Osteoblast (primary cell): ENCODE measurements at regions not wholly inside any gene's neighbourhood (a gene's known extent, or its start where the extent isn't known, plus 50 kb on each side); places are given as distances from the start of the nearest gene placed in this dataset.
"Not testable (repeated sequence)": the region's sequence is repeated elsewhere in the genome, so short reads cannot be mapped to it uniquely, and the experiment has no call there.

Source experiments
- DNase-seq: peaks from one replicate; pipeline ENCODE4 v3.0.0; 2011; ENCODE audit warnings: low spot score, mixed read lengths; ENCODE audit not compliant: insufficient read length; ENCODE audit errors: missing footprints
- H2AFZ ChIP-seq: 2 replicates; pipeline ENCODE4 v1.6.0; 2011; ENCODE audit warnings: mild to moderate bottlenecking, low read length
- H3K27ac ChIP-seq: 2 replicates; pipeline ENCODE4 v1.5.1; 2011; ENCODE audit warnings: mild to moderate bottlenecking, low read depth, low read length, moderate library complexity
- H3K27me3 ChIP-seq: 2 replicates; pipeline ENCODE4 v1.6.0; 2012; ENCODE audit warnings: mild to moderate bottlenecking, control low read depth, inconsistent platforms, low read length, moderate library complexity; ENCODE audit not compliant: insufficient read depth
- H3K36me3 ChIP-seq: 2 replicates; pipeline ENCODE4 v1.5.1; 2011; ENCODE audit warnings: mild to moderate bottlenecking, low read length, control low read depth, moderate library complexity; ENCODE audit not compliant: insufficient read depth
- H3K4me1 ChIP-seq: 2 replicates; pipeline ENCODE4 v1.5.1; 2011; ENCODE audit warnings: mild to moderate bottlenecking, low read length, control low read depth, moderate library complexity; ENCODE audit not compliant: insufficient read depth
- H3K4me2 ChIP-seq: 2 replicates; pipeline ENCODE4 v1.6.0; 2011; ENCODE audit warnings: mild to moderate bottlenecking, low read length; ENCODE audit not compliant: insufficient read depth
- H3K4me3 ChIP-seq: fragments of 200-600 bp; sonication (generic); 3 replicates; pipeline ENCODE4 v1.5.1; 2012; ENCODE audit warnings: mild to moderate bottlenecking, low read length, inconsistent platforms; ENCODE audit not compliant: insufficient read depth
- H3K79me2 ChIP-seq: 2 replicates; pipeline ENCODE4 v1.6.0; 2012; ENCODE audit warnings: mild to moderate bottlenecking, low read length, control low read depth, inconsistent platforms; ENCODE audit not compliant: insufficient read depth
- H3K9me3 ChIP-seq: 2 replicates; pipeline ENCODE4 v1.5.1; 2011; ENCODE audit warnings: low read depth, low read length, control low read depth
- H4K20me1 ChIP-seq: 2 replicates; pipeline ENCODE4 v1.6.0; 2012; ENCODE audit warnings: mild to moderate bottlenecking, low read length, control low read depth; ENCODE audit not compliant: insufficient read depth
- TF ChIP-seq, protein P1 (sequence below): IDR thresholded peaks from 2 replicates; pipeline ENCODE4 v1.5.1; 2011; ENCODE audit warnings: mild to moderate bottlenecking, low read depth, low read length, moderate library complexity; ENCODE audit errors: extremely low read depth

DNA sequence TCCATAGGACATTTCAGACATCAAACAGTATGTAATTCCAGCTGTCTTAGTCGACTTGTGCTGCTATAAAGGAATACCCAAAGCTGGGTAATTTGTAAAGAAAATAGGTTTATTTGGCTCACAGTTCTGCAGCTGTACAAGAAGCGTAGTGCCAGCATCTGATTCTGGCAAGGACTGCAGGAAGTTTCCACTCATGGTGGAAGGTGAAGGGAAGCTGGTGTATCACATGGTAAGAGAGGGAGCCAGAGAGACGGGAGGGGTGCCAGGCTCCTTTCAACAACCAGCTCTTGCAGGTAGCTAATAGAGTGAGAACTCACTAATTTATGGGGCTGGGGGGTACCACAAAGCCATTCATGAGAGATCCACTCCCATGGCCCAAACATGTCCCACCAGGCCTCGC, 253.0 kb upstream of the FGF13 start:
- H3K4me3 ChIP-seq: no peak overlapping the region

GRCh38 chrX:138962419-138962818, 250.9 kb upstream of the FGF13 start:
- DNase-seq, H3K9me3 ChIP-seq, H3K79me2 ChIP-seq, H3K4me1 ChIP-seq, H2AFZ ChIP-seq, H4K20me1 ChIP-seq, H3K27me3 ChIP-seq, H3K36me3 ChIP-seq, H3K4me2 ChIP-seq, H3K27ac ChIP-seq, H3K4me3 ChIP-seq: not testable (repeated sequence)

More for the DNA sequence above, 253.0 kb upstream of the FGF13 start:
- no peak for DNase-seq
- H3K4me1 ChIP-seq: no peaks in the 10 kb centered on the region
- H3K27me3 ChIP-seq: no peaks in the 10 kb centered on the region
- no peak overlapping the region for H3K27ac ChIP-seq
- no peaks in the 10 kb centered on the region for H3K36me3 ChIP-seq
- H3K4me2 ChIP-seq: no peak overlapping the region
- H2AFZ ChIP-seq: no peak overlapping the region
- no peaks in the 10 kb centered on the region for H4K20me1 ChIP-seq
- no peaks in the 10 kb centered on the region for H3K9me3 ChIP-seq
- H3K79me2 ChIP-seq: no peaks in the 10 kb centered on the region
- TF ChIP-seq, protein P1, sequence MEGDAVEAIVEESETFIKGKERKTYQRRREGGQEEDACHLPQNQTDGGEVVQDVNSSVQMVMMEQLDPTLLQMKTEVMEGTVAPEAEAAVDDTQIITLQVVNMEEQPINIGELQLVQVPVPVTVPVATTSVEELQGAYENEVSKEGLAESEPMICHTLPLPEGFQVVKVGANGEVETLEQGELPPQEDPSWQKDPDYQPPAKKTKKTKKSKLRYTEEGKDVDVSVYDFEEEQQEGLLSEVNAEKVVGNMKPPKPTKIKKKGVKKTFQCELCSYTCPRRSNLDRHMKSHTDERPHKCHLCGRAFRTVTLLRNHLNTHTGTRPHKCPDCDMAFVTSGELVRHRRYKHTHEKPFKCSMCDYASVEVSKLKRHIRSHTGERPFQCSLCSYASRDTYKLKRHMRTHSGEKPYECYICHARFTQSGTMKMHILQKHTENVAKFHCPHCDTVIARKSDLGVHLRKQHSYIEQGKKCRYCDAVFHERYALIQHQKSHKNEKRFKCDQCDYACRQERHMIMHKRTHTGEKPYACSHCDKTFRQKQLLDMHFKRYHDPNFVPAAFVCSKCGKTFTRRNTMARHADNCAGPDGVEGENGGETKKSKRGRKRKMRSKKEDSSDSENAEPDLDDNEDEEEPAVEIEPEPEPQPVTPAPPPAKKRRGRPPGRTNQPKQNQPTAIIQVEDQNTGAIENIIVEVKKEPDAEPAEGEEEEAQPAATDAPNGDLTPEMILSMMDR: no peak

- Histone ChIP-seq H3K9me3 (no peaks in the 10 kb centered on the region), H3K4me3 (no peak overlapping the region), H3K27ac (no peak overlapping the region), H3K27me3 (no peaks in the 10 kb centered on the region), H3K4me2 (no peak overlapping the region), H3K4me1 (no peaks in the 10 kb centered on the region), H2AFZ (no peak overlapping the region), H3K79me2 (no peaks in the 10 kb centered on the region), H3K36me3 (no peaks in the 10 kb centered on the region), H4K20me1 (no peaks in the 10 kb centered on the region)
- DNase-seq: no peak
- TF ChIP-seq, protein P1: no peak
Observed at GRCh38 chrX:138954976-138955375, 243.5 kb upstream of the FGF13 start.

DNA sequence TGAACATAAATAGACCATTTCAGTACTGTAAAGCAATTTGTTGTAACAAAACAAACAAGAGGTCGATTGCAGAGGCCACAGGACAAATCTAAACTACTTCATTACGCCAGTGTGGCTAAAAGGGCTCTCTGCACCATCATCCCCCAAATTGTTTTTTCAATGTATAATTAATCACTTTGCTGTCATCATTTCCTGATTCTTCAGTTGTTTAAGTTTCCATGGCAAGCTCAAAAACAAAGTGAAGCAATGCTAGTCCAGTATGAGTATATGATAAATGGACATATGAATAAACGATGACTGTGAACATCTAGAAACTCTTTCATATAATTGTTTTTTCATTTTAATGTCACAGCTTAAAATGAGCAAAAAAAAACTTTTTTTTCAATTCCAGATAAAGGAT, 235.4 kb upstream of the FGF13 start:
- no peak overlapping the region for H3K27ac ChIP-seq
- H3K4me1 ChIP-seq: no peaks in the 10 kb centered on the region
- TF ChIP-seq, protein P1: no peak
- H3K4me3 ChIP-seq: no peak overlapping the region
- H3K36me3 ChIP-seq: no peaks in the 10 kb centered on the region
- H4K20me1 ChIP-seq: no peaks in the 10 kb centered on the region
- no peak for DNase-seq
- no peaks in the 10 kb centered on the region for H3K79me2 ChIP-seq
- no peak overlapping the region for H2AFZ ChIP-seq
- no peak overlapping the region for H3K4me2 ChIP-seq
- no peaks in the 10 kb centered on the region for H3K9me3 ChIP-seq
- no peaks in the 10 kb centered on the region for H3K27me3 ChIP-seq
